PFSK-1 (cell line): ENCODE measurements at regions not wholly inside any gene's neighbourhood (a gene's known extent, or its start where the extent isn't known, plus 50 kb on each side); places are given as distances from the start of the nearest gene placed in this dataset.

Experiments used
- POLR2AphosphoS5 ChIP-seq: IDR thresholded peaks from 2 replicates; pipeline ENCODE4 v1.6.1; 2012; ENCODE audit warnings: low read depth, mild to moderate bottlenecking, control low read depth, low read length, moderate library complexity
- SIN3A ChIP-seq: IDR thresholded peaks from 2 replicates; pipeline ENCODE4 v1.6.1; 2012; ENCODE audit warnings: mild to moderate bottlenecking, low read length, moderate library complexity, borderline replicate concordance; ENCODE audit not compliant: insufficient read depth
- TAF1 ChIP-seq: IDR thresholded peaks from 2 replicates; pipeline ENCODE4 v1.6.1; 2012; ENCODE audit warnings: low read length, control low read depth, borderline replicate concordance; ENCODE audit not compliant: insufficient read depth
- TF ChIP-seq, protein P1 (sequence below), 2 experiments: IDR thresholded peaks; 2 replicates each; pipeline versions ENCODE4 v1.6.1 to v1.8.0; 2011 to 2012; ENCODE audit warnings: low read depth in 2 of 2, low read length in 2 of 2, control low read depth in 1 of 2, inconsistent platforms in 1 of 2, mild to moderate bottlenecking in 1 of 2, moderate library complexity in 1 of 2; ENCODE audit not compliant: insufficient read depth in 1 of 2

DNA sequence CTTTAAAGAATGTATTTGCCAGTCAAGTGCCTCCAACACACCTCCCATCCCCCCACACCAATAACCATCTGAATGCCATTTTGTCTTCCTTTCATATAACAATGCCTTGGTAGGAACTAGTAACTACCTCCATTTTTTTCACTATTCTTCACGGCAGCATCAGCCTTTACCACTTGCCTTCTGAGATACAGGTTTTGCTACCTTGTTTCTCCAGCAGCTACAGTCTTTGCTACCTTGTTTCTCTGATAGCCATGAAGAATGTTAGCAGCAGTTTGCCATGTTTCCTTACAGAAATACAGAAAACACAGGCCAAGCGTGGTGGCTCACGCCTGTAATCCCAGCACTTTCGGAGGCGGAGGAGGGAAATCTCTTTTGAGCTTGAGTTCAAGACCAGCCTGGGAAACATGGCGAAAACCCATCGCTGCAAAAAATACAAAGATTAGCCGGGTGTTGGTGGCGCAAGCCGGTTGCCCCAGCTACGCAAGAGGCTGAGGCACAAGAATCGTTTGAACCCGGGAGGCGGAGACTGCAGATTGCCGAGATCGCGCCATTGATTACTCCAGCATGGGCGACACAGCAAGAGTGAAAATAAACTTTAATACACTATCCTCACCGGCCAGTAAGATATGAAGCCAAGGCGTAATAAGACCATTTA is 100.9 kb downstream of the HFE start:
- no peak for TF ChIP-seq TAF1
- no peak for TF ChIP-seq POLR2AphosphoS5
- TF ChIP-seq SIN3A: no peak
- TF ChIP-seq, protein P1, sequence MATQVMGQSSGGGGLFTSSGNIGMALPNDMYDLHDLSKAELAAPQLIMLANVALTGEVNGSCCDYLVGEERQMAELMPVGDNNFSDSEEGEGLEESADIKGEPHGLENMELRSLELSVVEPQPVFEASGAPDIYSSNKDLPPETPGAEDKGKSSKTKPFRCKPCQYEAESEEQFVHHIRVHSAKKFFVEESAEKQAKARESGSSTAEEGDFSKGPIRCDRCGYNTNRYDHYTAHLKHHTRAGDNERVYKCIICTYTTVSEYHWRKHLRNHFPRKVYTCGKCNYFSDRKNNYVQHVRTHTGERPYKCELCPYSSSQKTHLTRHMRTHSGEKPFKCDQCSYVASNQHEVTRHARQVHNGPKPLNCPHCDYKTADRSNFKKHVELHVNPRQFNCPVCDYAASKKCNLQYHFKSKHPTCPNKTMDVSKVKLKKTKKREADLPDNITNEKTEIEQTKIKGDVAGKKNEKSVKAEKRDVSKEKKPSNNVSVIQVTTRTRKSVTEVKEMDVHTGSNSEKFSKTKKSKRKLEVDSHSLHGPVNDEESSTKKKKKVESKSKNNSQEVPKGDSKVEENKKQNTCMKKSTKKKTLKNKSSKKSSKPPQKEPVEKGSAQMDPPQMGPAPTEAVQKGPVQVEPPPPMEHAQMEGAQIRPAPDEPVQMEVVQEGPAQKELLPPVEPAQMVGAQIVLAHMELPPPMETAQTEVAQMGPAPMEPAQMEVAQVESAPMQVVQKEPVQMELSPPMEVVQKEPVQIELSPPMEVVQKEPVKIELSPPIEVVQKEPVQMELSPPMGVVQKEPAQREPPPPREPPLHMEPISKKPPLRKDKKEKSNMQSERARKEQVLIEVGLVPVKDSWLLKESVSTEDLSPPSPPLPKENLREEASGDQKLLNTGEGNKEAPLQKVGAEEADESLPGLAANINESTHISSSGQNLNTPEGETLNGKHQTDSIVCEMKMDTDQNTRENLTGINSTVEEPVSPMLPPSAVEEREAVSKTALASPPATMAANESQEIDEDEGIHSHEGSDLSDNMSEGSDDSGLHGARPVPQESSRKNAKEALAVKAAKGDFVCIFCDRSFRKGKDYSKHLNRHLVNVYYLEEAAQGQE (IDR thresholded peaks at IDR 0.05; ENCODE audit: insufficient read depth in 1 of 2, low read depth in 2 of 2, low read length in 2 of 2): no peak
